CD4-positive, alpha-beta T cell (primary cell): ENCODE measurements at regions not wholly inside any gene's neighbourhood (a gene's known extent, or its start where the extent isn't known, plus 50 kb on each side); places are given as distances from the start of the nearest gene placed in this dataset.

Experiments
- ATAC-seq: fragments of 200-7000 bp; cut with Tn5 transposase; one replicate; pipeline ENCODE4 v1.10.0; 2022; ENCODE audit warnings: mild to moderate bottlenecking; ENCODE audit not compliant: poor library complexity
- CTCF ChIA-PET: fragments of 350-600 bp; sonication (Branson Sonifier 250); formaldehyde crosslinking; loops from one replicate; lab custom pipeline; 2021; ENCODE audit warnings: antibody characterized with exemption, inconsistent platforms; lab: Charles Lee
- POLR2A ChIA-PET: fragments of 350-600 bp; sonication (Branson Sonifier 250); formaldehyde crosslinking; loops from one replicate; lab custom pipeline; 2021; ENCODE audit warnings: antibody characterized with exemption, inconsistent platforms; lab: Charles Lee
- DNase-seq, 14 experiments: peaks; one replicate each; pipeline ENCODE4 v3.0.0-alpha.2; 2013 to 2020; ENCODE audit warnings: mixed read lengths in 2 of 14
- H3K27ac ChIP-seq, 2 donors: one replicate each; pipeline versions ENCODE4 v1.5.1 to v1.7.0; 2013; ENCODE audit warnings: low read length in 2 of 2, low read depth in 1 of 2, mild to moderate bottlenecking in 1 of 2
- H3K27me3 ChIP-seq, 2 experiments: 1 replicate in 1 of 2; 2 replicates in 1 of 2; pipeline versions ENCODE4 v1.6.1 to v1.7.0; 2013; ENCODE audit warnings: low read length in 2 of 2, control low read depth in 1 of 2, mild to moderate bottlenecking in 1 of 2, moderate library complexity in 1 of 2; ENCODE audit not compliant: insufficient read depth in 2 of 2, control insufficient read depth in 1 of 2
- H3K36me3 ChIP-seq: one replicate; pipeline ENCODE4 v1.6.1; 2013; ENCODE audit warnings: low read length, control low read depth; ENCODE audit not compliant: insufficient read depth
- H3K4me1 ChIP-seq: one replicate; pipeline ENCODE4 v1.6.1; 2013; ENCODE audit warnings: low read length, control low read depth; ENCODE audit not compliant: insufficient read depth
- H3K4me3 ChIP-seq: one replicate; pipeline ENCODE4 v1.5.1; 2013; ENCODE audit warnings: mild to moderate bottlenecking, low read length, moderate library complexity
- H3K9me3 ChIP-seq, 2 experiments: 1 replicate in 1 of 2; 2 replicates in 1 of 2; pipeline versions ENCODE4 v1.6.1 to v1.7.0; 2013; ENCODE audit warnings: low read length in 2 of 2, mild to moderate bottlenecking in 2 of 2, control low read depth in 1 of 2, moderate library complexity in 1 of 2; ENCODE audit not compliant: control insufficient read depth in 1 of 2, insufficient read depth in 1 of 2
- H3K27ac Mint-ChIP-seq: one replicate; pipeline ENCODE4 v1.8.0; 2020; ENCODE audit warnings: mixed read lengths
- H3K27me3 Mint-ChIP-seq: one replicate; pipeline ENCODE4 v1.8.0; 2021; ENCODE audit warnings: mixed read lengths
- H3K36me3 Mint-ChIP-seq: one replicate; pipeline ENCODE4 v1.8.0; 2021; ENCODE audit warnings: low read depth, mixed read lengths
- H3K4me1 Mint-ChIP-seq: one replicate; pipeline ENCODE4 v1.8.0; 2021; ENCODE audit warnings: low read depth, mixed read lengths
- H3K4me3 Mint-ChIP-seq: one replicate; pipeline ENCODE4 v1.8.0; 2020; ENCODE audit warnings: mild to moderate bottlenecking, mixed read lengths
- H3K9me3 Mint-ChIP-seq: one replicate; pipeline ENCODE4 v1.8.0; 2020; ENCODE audit warnings: mixed read lengths
- CTCF ChIP-seq: fragments of 200-600 bp; IDR thresholded peaks from one replicate; pipeline ENCODE4 v1.8.0; 2022; ENCODE audit warnings: antibody characterized with exemption, mild to moderate bottlenecking
- intact Hi-C, 2 experiments: fragments of 100-400 bp; cut with DNase I in 1 of 2; cut with micrococcal nuclease in 1 of 2; formaldehyde crosslinking; loops; one replicate each; pipeline versions ENCODE4 v1.15.1 to v1.9.0; 2023 to 2025; cut with DNase I, micrococcal nuclease

DNA sequence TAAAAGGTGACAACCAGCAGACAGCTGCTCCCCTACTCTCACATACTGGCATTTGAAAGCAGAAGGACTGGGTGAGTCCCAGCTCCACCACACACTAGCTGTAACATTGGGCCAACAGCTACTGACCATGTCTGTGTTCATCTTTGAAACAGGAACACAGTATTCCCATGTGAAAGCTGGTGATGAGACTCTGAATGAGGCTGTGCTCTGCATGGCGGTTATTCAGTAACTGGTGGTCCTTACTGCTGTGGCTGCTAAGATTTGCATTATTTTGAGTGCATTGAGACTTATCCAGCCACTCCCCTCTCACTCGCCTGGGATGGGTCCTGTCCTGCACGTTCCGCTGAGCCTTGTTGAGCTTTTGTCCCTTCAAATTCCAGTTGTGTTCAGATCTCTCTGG lies 342.9 kb downstream of the FOXL1 start:
- CTCF ChIA-PET = no interaction called here
- no peaks in the 10 kb centered on the region for H3K4me1 ChIP-seq
- Mint-ChIP-seq H3K27ac (no peak overlapping the region), H3K36me3 (no peaks in the 10 kb centered on the region), H3K4me3 (no peak overlapping the region), H3K27me3 (peaks cover 51% of the 10 kb centered on the region), H3K9me3 (no peaks in the 10 kb centered on the region), H3K4me1 (no peaks in the 10 kb centered on the region)
- DNase-seq = no peak
- no peaks in the 10 kb centered on the region for H3K36me3 ChIP-seq
- ATAC-seq = no peak
- H3K27me3 ChIP-seq = peaks cover 15 to 18% of the 10 kb centered on the region in 2 experiments
- H3K27ac ChIP-seq = no peak overlapping the region
- intact Hi-C loops = no loop called here
- POLR2A ChIA-PET = no interaction called here
- peaks cover 0 to 47% of the 10 kb centered on the region in 2 experiments for H3K9me3 ChIP-seq
- no peak overlapping the region for H3K4me3 ChIP-seq
- no peak for TF ChIP-seq CTCF

DNA sequence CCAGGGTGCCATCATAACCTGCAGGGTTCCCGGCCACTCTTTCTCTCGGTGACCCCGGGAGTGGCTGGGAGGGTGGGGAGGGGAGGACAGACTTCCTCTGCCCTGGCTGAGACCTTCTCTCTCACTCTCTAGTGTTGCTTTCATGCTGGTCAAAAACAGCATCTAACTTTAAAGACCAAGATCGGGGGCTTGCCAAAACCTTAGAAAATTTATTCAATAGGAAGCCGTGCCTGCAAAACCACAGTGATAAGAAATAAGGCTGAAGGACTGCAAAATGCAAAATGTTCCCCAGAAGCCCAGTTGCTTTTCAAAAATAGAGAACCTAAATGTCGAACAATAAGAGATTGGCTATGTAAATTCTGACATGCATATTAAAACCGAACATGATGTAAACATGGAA lies 344.0 kb downstream of the FOXL1 start:
- Histone ChIP-seq H3K4me3 (no peak overlapping the region), H3K4me1 (no peaks in the 10 kb centered on the region), H3K27ac (no peak overlapping the region), H3K36me3 (no peaks in the 10 kb centered on the region), H3K27me3 (peaks cover 19 to 26% of the 10 kb centered on the region in 2 experiments), H3K9me3 (peaks cover 0 to 47% of the 10 kb centered on the region in 2 experiments)
- Mint-ChIP-seq H3K27ac (no peak overlapping the region), H3K4me3 (no peak overlapping the region), H3K36me3 (no peaks in the 10 kb centered on the region), H3K4me1 (no peaks in the 10 kb centered on the region), H3K27me3 (peaks cover 61% of the 10 kb centered on the region), H3K9me3 (no peaks in the 10 kb centered on the region)
- POLR2A ChIA-PET = no interaction called here
- CTCF ChIA-PET = no interaction called here
- ATAC-seq = no peak
- TF ChIP-seq CTCF = no peak
- intact Hi-C loops = no loop called here
- no peak for DNase-seq

- Histone ChIP-seq H3K9me3 (peaks cover 0 to 39% of the 10 kb centered on the region in 2 experiments), H3K36me3 (no peaks in the 10 kb centered on the region), H3K4me1 (no peaks in the 10 kb centered on the region), H3K27me3 (peaks cover 20 to 38% of the 10 kb centered on the region in 2 experiments), H3K27ac (no peak overlapping the region), H3K4me3 (no peak overlapping the region)
- peaks cover 74% of the 10 kb centered on the region for H3K27me3 Mint-ChIP-seq
- CTCF ChIA-PET = no interaction called here
- ATAC-seq = no peak
- no peak for TF ChIP-seq CTCF
- H3K4me1 Mint-ChIP-seq = no peaks in the 10 kb centered on the region
- intact Hi-C loops = no loop called here
- H3K9me3 Mint-ChIP-seq = no peaks in the 10 kb centered on the region
- H3K36me3 Mint-ChIP-seq = no peaks in the 10 kb centered on the region
- H3K27ac Mint-ChIP-seq = no peak overlapping the region
- no peak overlapping the region for H3K4me3 Mint-ChIP-seq
- no peak for DNase-seq
- POLR2A ChIA-PET = no interaction called here
Observed at GRCh38 chr16:86923656-86924055, 345.3 kb downstream of the FOXL1 start.
